Panc1 (cell line): ENCODE measurements at regions not wholly inside any gene's neighbourhood (a gene's known extent, or its start where the extent isn't known, plus 50 kb on each side); places are given as distances from the start of the nearest gene placed in this dataset.

Experiments
- ATAC-seq: fragments of 200-7000 bp; cut with Tn5 transposase; 2 replicates; pipeline ENCODE4 v1.9.1; 2020; ENCODE audit warnings: mild to moderate bottlenecking, moderate library complexity
- BruUV-seq: library from RNA; stranded (reverse); fragments of 400-500 nt; replicated peaks from 2 replicates; lab custom pipeline; 2021; lab: Mats Ljungman, UMichigan
- CTCF ChIA-PET: fragments of 300-600 bp; sonication (Branson Sonifier 250); formaldehyde crosslinking; loops from one replicate; lab custom pipeline; 2022; ENCODE audit warnings: antibody characterized with exemption; lab: Charles Lee
- POLR2A ChIA-PET: fragments of 300-600 bp; sonication (Branson Sonifier 250); formaldehyde crosslinking; loops from one replicate; lab custom pipeline; 2022; ENCODE audit warnings: antibody characterized with exemption; lab: Charles Lee
- DNase-seq: peaks from one replicate; pipeline ENCODE4 v3.0.0-alpha.2; 2010; ENCODE audit warnings: low read depth, low spot score
- H3K27ac ChIP-seq: 2 replicates; pipeline ENCODE4 v1.5.1; 2011; ENCODE audit warnings: mild to moderate bottlenecking, low read length, inconsistent platforms
- H3K27me3 ChIP-seq: fragments of 200-500 bp; sonication (Bioruptor generic); 2 replicates; pipeline ENCODE4 v1.6.0; 2014; ENCODE audit warnings: low read length, inconsistent platforms; ENCODE audit not compliant: control insufficient read depth, insufficient read depth
- H3K36me3 ChIP-seq: fragments of 200-500 bp; sonication (Bioruptor generic); 2 replicates; pipeline ENCODE4 v1.5.1; 2014; ENCODE audit warnings: inconsistent platforms, mild to moderate bottlenecking, low read length, moderate library complexity; ENCODE audit not compliant: control insufficient read depth, insufficient read depth
- H3K4me1 ChIP-seq: 2 replicates; pipeline ENCODE4 v1.5.1; 2011; ENCODE audit warnings: inconsistent platforms, mild to moderate bottlenecking, low read length, moderate library complexity; ENCODE audit not compliant: control insufficient read depth, insufficient read depth
- H3K4me3 ChIP-seq, 2 experiments: 2 replicates each; pipeline ENCODE4 v1.5.1; 2011 to 2012; ENCODE audit warnings: low read depth in 2 of 2, low read length in 2 of 2, mild to moderate bottlenecking in 2 of 2, inconsistent platforms in 1 of 2, moderate library complexity in 1 of 2
- H3K9me3 ChIP-seq: fragments of 200-500 bp; sonication (Bioruptor generic); 2 replicates; pipeline ENCODE4 v1.5.1; 2014; ENCODE audit warnings: low read depth, mild to moderate bottlenecking, inconsistent platforms, low read length, moderate library complexity; ENCODE audit not compliant: control insufficient read depth, insufficient read depth
- POLR2AphosphoS5 ChIP-seq: IDR thresholded peaks from 2 replicates; pipeline ENCODE4 v1.6.1; 2012; ENCODE audit warnings: mild to moderate bottlenecking, low read depth, low read length, moderate library complexity
- SIN3A ChIP-seq: IDR thresholded peaks from 2 replicates; pipeline ENCODE4 v1.6.1; 2012; ENCODE audit warnings: low read depth, mild to moderate bottlenecking, low read length, moderate library complexity, borderline replicate concordance; ENCODE audit not compliant: insufficient read depth
- TCF7L2 ChIP-seq: IDR thresholded peaks from 2 replicates; pipeline ENCODE4 v1.6.1; 2011; ENCODE audit warnings: mild to moderate bottlenecking, low read depth, low read length, inconsistent platforms
- in situ Hi-C: cut with HindIII; loops from 2 replicates; pipeline ENCODE4 v1.10.0; 2016; ENCODE audit warnings: low sequenced_read_pairs, low pct_unique_long_range_greater_than_20kb
- intact Hi-C: fragments of 100-400 bp; cut with micrococcal nuclease; formaldehyde crosslinking; loops from one replicate; pipeline ENCODE4 v1.10.0; 2022; ENCODE audit not compliant: unreplicated experiment
- TF ChIP-seq, protein P1 (sequence below), 2 experiments: IDR thresholded peaks; 2 replicates each; pipeline ENCODE4 v1.6.1; 2011 to 2012; ENCODE audit warnings: low read depth in 2 of 2, control low read depth in 1 of 2, low read length in 1 of 2, mild to moderate bottlenecking in 1 of 2, moderate library complexity in 1 of 2; ENCODE audit not compliant: insufficient read depth in 1 of 2
- TF ChIP-seq, protein P2 (sequence below): fragments of 450-650 bp; IDR thresholded peaks from 2 replicates; pipeline ENCODE4 v1.5.1; 2017; ENCODE audit warnings: mild to moderate bottlenecking

GRCh38 chrX:76971393-76972376 is 475.5 kb upstream of the FGF16 start:
- DNase-seq (no peak), ATAC-seq (no peak)
- POLR2A ChIA-PET: no interaction called here
- TF ChIP-seq POLR2AphosphoS5 (no peak), TCF7L2 (no peak), SIN3A (no peak)
- TF ChIP-seq, protein P1, sequence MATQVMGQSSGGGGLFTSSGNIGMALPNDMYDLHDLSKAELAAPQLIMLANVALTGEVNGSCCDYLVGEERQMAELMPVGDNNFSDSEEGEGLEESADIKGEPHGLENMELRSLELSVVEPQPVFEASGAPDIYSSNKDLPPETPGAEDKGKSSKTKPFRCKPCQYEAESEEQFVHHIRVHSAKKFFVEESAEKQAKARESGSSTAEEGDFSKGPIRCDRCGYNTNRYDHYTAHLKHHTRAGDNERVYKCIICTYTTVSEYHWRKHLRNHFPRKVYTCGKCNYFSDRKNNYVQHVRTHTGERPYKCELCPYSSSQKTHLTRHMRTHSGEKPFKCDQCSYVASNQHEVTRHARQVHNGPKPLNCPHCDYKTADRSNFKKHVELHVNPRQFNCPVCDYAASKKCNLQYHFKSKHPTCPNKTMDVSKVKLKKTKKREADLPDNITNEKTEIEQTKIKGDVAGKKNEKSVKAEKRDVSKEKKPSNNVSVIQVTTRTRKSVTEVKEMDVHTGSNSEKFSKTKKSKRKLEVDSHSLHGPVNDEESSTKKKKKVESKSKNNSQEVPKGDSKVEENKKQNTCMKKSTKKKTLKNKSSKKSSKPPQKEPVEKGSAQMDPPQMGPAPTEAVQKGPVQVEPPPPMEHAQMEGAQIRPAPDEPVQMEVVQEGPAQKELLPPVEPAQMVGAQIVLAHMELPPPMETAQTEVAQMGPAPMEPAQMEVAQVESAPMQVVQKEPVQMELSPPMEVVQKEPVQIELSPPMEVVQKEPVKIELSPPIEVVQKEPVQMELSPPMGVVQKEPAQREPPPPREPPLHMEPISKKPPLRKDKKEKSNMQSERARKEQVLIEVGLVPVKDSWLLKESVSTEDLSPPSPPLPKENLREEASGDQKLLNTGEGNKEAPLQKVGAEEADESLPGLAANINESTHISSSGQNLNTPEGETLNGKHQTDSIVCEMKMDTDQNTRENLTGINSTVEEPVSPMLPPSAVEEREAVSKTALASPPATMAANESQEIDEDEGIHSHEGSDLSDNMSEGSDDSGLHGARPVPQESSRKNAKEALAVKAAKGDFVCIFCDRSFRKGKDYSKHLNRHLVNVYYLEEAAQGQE (IDR thresholded peaks at IDR 0.05; ENCODE audit: insufficient read depth in 1 of 2, low read depth in 2 of 2, low read length in 1 of 2): no peak
- TF ChIP-seq, protein P2, sequence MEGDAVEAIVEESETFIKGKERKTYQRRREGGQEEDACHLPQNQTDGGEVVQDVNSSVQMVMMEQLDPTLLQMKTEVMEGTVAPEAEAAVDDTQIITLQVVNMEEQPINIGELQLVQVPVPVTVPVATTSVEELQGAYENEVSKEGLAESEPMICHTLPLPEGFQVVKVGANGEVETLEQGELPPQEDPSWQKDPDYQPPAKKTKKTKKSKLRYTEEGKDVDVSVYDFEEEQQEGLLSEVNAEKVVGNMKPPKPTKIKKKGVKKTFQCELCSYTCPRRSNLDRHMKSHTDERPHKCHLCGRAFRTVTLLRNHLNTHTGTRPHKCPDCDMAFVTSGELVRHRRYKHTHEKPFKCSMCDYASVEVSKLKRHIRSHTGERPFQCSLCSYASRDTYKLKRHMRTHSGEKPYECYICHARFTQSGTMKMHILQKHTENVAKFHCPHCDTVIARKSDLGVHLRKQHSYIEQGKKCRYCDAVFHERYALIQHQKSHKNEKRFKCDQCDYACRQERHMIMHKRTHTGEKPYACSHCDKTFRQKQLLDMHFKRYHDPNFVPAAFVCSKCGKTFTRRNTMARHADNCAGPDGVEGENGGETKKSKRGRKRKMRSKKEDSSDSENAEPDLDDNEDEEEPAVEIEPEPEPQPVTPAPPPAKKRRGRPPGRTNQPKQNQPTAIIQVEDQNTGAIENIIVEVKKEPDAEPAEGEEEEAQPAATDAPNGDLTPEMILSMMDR: no peak
- BruUV-seq: no TSS peak
- in situ Hi-C loops: no loop called here
- Histone ChIP-seq H3K9me3 (no peaks in the 10 kb centered on the region), H3K36me3 (no peaks in the 10 kb centered on the region), H3K4me1 (no peaks in the 10 kb centered on the region), H3K27me3 (no peaks in the 10 kb centered on the region), H3K4me3 (no peak overlapping the region), H3K27ac (no peak overlapping the region)
- CTCF ChIA-PET: no interaction called here
- intact Hi-C loops: no loop called here

DNA sequence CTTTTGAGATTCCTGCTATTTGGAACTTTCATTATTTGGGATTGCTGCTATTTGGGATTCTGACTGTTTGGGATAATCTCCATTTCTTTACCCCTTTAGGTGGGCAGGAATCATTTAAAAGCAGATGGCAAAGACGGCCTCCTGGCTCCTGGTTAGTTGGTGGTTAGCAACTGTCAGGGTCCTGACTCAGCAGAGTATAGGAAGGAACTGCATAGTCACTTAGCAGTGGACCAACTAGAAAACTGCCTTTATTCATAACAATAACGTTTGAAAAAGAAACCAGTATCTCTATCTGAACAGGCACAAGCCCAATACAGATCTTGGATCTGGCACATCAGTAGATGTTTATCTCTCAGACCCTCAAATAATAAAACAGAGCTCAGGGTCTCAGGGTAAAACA is 469.7 kb upstream of the FGF16 start:
- DNase-seq: no peak
- H3K9me3 ChIP-seq: no peaks in the 10 kb centered on the region
- no TSS peak for BruUV-seq
- no peak for ATAC-seq
- in situ Hi-C loops (no loop called here), intact Hi-C loops (no loop called here)
- no peaks in the 10 kb centered on the region for H3K27me3 ChIP-seq
- H3K4me3 ChIP-seq: no peak overlapping the region
- no peak overlapping the region for H3K27ac ChIP-seq
- no peaks in the 10 kb centered on the region for H3K4me1 ChIP-seq
- TF ChIP-seq, protein P1 (IDR thresholded peaks at IDR 0.05; ENCODE audit: insufficient read depth in 1 of 2, low read depth in 2 of 2, low read length in 1 of 2): no peak
- no peak for TF ChIP-seq SIN3A
- TF ChIP-seq TCF7L2: no peak
- TF ChIP-seq, protein P2: no peak
- no peak for TF ChIP-seq POLR2AphosphoS5
- ChIA-PET CTCF (no interaction called here), POLR2A (no interaction called here)
- no peaks in the 10 kb centered on the region for H3K36me3 ChIP-seq
